HG03060 (cell line): ENCODE measurements at regions not wholly inside any gene's neighbourhood (a gene's known extent, or its start where the extent isn't known, plus 50 kb on each side); places are given as distances from the start of the nearest gene placed in this dataset.

ENCODE experiments used
- ATAC-seq: cut with Tn5 transposase; IDR thresholded peaks from one replicate; pipeline ENCODE4 v1.9.1; 2021; ENCODE audit warnings: low read depth, moderate number of reproducible peaks; ENCODE audit not compliant: unreplicated experiment

GRCh38 chr16:87051526-87052320, 265.5 kb downstream of the C16orf95 start:
- no peak for ATAC-seq

GRCh38 chr16:87052506-87052905, 264.7 kb downstream of the C16orf95 start:
- no peak for ATAC-seq

GRCh38 chr16:87053016-87053982, 263.9 kb downstream of the C16orf95 start:
- no peak for ATAC-seq

GRCh38 chr16:87054154-87054553, 263.0 kb downstream of the C16orf95 start:
- ATAC-seq: no peak

- ATAC-seq: no peak
These were observed 262.3 kb downstream of the C16orf95 start for GRCh38 chr16:87054856-87055255.

GRCh38 chr16:87056083-87056482, 261.1 kb downstream of the C16orf95 start:
- ATAC-seq: no peak

GRCh38 chr16:87056551-87056950, 260.6 kb downstream of the C16orf95 start:
- ATAC-seq: no peak

GRCh38 chr16:87057211-87057881, 259.8 kb downstream of the C16orf95 start:
- ATAC-seq: no peak

- ATAC-seq: no peak
These were observed 259.1 kb downstream of the C16orf95 start for GRCh38 chr16:87057951-87058560.

GRCh38 chr16:87058728-87059250, 258.4 kb downstream of the C16orf95 start:
- no peak for ATAC-seq

- ATAC-seq: no peak
These were observed 256.9 kb downstream of the C16orf95 start for GRCh38 chr16:87060034-87060986.

- no peak for ATAC-seq
These were observed 255.8 kb downstream of the C16orf95 start for GRCh38 chr16:87061243-87061920.

GRCh38 chr16:87062569-87063442, 254.4 kb downstream of the C16orf95 start:
- ATAC-seq: no peak

- ATAC-seq: no peak
These were observed 253.6 kb downstream of the C16orf95 start for GRCh38 chr16:87063543-87063942.

- no peak for ATAC-seq
These were observed 252.3 kb downstream of the C16orf95 start for GRCh38 chr16:87064731-87065445.

- ATAC-seq: no peak
These were observed 251.6 kb downstream of the C16orf95 start for GRCh38 chr16:87065446-87066132.
